ENCODE measurements at regions not wholly inside any gene's neighbourhood (a gene's known extent, or its start where the extent isn't known, plus 50 kb on each side); places are given as distances from the start of the nearest gene placed in this dataset.
"Not testable (repeated sequence)": the region's sequence is repeated elsewhere in the genome, so short reads cannot be mapped to it uniquely, and the experiment has no call there.

GRCh38 chr12:34097213-34097612 lies 74.9 kb downstream of the ALG10 start:
- DNase-seq (ENCODE audit: low spot score) (no peak), FAIRE-seq (no peak)

- no peak for DNase-seq (ENCODE audit: low spot score)
- no peak for FAIRE-seq
Measured at GRCh38 chr12:34105392-34105933, 83.2 kb downstream of the ALG10 start.

DNA sequence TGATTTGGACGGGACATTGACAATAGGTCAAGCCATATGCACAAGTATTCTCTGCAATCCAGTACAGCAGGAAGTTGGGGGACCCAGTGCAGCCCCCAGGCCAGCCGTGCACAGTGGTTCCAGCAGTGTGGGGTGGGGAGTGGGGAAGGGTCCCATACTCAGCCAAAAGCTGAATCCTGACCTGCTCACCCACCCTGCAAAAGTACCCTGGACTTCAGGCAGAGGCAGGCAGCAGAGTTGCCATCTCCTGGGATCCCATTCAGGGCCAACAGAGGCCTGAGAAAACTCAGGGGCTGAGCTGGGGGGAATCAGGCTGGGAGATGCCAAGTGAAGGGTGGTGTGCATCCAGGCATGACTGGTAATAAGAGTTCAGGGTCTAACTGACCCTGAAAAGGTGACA lies 83.9 kb downstream of the ALG10 start:
- FAIRE-seq, result no peak

GRCh38 chr12:34107016-34107415 lies 84.7 kb downstream of the ALG10 start:
- DNase-seq (ENCODE audit: low spot score), result no peak
- FAIRE-seq, result no peak

More for the DNA sequence above, 83.9 kb downstream of the ALG10 start:
- DNase-seq (ENCODE audit: low spot score), result no peak

GRCh38 chr12:34107781-34108404 lies 85.6 kb downstream of the ALG10 start:
- DNase-seq (ENCODE audit: low spot score) (no peak), FAIRE-seq (no peak)

DNA sequence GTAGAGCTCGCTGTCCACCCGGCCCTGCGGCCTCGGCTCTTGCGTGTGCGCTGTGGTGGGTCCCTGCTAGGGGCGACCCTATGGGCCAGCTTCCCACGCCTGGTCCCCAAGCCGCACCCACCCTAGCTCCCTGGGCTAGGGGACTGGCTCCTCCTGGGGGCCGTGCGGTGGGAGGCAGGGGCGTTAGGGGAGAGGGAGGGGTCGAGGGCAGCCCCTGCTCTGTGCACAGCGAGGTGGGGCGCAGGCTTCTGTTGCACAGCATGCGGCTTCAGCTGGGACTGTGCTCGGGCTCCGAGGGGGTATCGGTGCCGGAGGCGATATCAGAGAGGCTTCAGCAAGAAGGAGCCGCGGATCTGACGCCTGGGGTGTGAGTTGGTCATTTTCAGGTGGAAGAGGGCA lies 86.1 kb downstream of the ALG10 start:
- DNase-seq (ENCODE audit: low spot score), result no peak
- no peak for FAIRE-seq

GRCh38 chr12:34108967-34109366 lies 86.7 kb downstream of the ALG10 start:
- FAIRE-seq (no peak), DNase-seq (ENCODE audit: low spot score) (no peak)

GRCh38 chr12:34109390-34109789 lies 87.1 kb downstream of the ALG10 start:
- DNase-seq (ENCODE audit: low spot score) (no peak), FAIRE-seq (no peak)

DNA sequence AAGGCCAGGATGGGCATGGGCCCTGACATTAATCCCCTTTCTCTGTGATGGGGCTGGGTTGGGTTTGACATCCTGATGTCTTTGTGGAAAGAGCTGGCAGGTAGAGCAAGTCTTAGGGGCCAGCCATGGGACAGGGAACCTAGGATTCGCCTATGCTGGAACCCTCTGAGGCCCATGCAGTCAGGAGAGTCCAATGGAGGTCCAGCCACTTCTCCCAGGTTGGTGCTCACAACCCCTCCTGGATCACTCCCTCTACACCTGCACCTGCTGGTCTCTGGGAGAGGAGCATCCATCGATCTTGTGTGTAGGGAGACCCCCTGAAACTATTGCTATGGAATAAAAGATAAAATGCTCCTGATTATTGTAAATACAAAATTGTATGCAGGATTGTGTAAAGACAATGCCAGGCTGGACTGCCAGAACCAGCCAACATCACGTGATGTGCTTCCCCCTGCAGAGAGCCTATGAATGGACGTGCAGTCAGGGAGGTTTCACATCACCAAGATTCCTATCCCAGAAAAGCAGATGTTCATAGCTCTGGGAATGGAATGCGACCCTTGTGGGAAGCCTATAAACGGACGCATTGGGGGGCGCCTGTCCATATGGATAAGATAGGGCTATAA lies 87.7 kb downstream of the ALG10 start:
- FAIRE-seq; DNase-seq (ENCODE audit: low spot score): not testable (repeated sequence)

- no peak for FAIRE-seq
Measured at GRCh38 chr12:34119366-34119765, 97.1 kb downstream of the ALG10 start.

GRCh38 chr12:34121360-34121759 lies 99.1 kb downstream of the ALG10 start:
- no peak for DNase-seq (ENCODE audit: low spot score)

More at GRCh38 chr12:34119366-34119765, 97.1 kb downstream of the ALG10 start:
- DNase-seq (ENCODE audit: low spot score), result no peak

DNA sequence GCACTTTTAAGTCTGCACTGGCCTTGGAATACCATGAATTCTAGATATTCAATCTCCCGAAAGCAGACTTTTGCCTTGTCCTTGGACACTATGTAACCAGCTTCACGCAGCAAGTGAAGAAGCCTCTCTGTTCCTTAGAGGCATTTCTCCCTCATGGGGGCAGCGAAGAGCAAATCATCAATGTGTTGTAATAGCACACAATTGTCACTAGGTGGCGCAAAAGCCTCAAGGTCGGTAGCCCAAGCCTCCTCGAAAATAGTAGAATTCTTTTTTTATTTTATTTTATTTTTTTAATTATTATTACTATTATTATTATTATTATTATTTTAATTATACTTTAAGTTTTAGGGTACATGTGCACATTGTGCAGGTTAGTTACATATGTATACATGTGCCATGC lies 100.8 kb downstream of the ALG10 start:
- FAIRE-seq, result peak; percentile 80
- peak; percentile 21 for DNase-seq (ENCODE audit: low spot score)

More at GRCh38 chr12:34121360-34121759, 99.1 kb downstream of the ALG10 start:
- FAIRE-seq, result no peak

DNA sequence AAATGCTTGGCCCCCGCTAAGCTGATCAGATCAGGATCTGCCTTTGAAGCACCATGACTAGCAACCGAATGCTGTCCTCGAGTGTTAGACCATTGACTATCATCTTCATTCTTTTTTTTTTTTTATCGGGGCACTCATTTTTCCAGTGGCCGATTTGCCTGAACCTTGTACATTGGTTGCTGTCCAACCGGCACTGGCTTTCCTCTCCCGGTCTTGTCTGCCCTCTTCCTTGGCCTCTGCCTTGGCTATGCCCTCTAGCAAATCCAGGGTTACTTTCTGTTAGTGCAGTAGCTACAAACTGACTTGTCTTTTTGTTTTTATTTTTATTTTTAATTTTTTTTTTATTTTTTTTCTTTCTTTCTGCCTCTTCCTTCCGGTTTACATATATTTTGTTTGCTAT lies 102.3 kb downstream of the ALG10 start:
- DNase-seq (ENCODE audit: low spot score) (no peak), FAIRE-seq (no peak)

DNA sequence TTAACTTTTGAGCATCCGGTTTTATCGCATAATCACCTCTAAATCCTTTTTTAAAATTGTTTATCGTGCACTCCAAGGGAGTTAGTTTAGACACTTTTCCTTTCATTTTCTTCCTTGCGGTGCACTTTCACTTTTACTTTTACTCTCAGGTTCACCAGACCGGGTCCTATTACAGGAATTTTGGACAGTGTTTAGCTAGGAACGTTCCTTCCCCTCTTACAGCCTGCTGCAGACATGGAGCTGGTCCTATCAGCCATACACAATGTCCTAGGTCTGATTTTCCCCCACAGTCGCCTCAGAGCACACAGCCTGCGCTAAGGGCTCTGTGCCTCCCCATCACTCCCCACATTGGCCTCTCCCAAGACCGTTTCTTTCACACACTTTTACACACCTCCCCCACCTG lies 103.9 kb downstream of the ALG10 start:
- FAIRE-seq (no peak), DNase-seq (ENCODE audit: low spot score) (no peak)

- no peak for FAIRE-seq
- DNase-seq (ENCODE audit: low spot score), result no peak
Measured at GRCh38 chr12:34126805-34127204, 104.5 kb downstream of the ALG10 start.

GRCh38 chr12:34127379-34127778 lies 105.1 kb downstream of the ALG10 start:
- FAIRE-seq; DNase-seq (ENCODE audit: low spot score): not testable (repeated sequence)

GRCh38 chr12:34142430-34142829 lies 120.1 kb downstream of the ALG10 start:
- FAIRE-seq, result no peak

DNA sequence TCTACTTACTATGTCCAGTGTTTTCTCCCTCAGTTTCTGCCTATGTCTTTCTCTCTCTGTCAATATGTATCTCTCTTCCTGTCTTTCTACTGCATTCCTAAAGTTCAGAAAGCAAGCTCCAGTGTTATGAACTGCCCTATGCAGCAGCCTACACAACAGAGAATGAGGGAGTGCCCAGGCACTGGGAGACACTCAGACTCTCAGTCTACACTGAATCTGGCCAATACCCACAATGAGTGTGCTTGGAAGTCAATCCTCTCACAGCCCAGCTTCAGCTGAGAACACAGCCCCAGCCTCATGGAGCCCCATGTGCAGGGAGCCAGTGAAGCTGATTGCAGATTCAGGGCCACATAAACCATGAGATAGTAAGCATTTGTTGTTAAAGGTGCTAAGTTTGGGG lies 128.7 kb downstream of the ALG10 start:
- no peak for DNase-seq (ENCODE audit: low spot score)
- no peak for FAIRE-seq

More at GRCh38 chr12:34142430-34142829, 120.1 kb downstream of the ALG10 start:
- no peak for DNase-seq (ENCODE audit: low spot score)

DNA sequence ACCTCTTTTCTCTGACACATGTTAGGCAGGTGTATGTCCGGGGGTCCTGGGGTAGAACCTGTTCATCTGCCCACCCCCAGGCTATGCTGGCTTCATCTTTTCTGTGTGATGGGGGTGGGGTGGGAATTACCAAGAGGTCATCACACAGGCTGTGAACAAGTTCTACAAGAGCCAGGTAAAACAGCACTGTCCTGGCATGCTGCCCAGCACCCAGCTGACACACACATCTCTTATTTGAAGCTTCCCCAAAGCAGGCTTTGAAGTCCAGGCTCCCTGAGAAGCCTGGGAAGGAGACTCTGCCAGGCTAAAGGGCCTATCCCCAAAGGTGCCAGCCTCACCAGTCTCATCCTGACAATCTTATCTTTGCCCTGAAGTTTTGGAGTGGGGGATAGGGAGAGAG lies 141.1 kb downstream of the ALG10 start:
- FAIRE-seq (no peak), DNase-seq (ENCODE audit: low spot score) (no peak)

GRCh38 chr12:34166427-34167060 lies 144.2 kb downstream of the ALG10 start:
- DNase-seq (ENCODE audit: low spot score), result no peak

DNA sequence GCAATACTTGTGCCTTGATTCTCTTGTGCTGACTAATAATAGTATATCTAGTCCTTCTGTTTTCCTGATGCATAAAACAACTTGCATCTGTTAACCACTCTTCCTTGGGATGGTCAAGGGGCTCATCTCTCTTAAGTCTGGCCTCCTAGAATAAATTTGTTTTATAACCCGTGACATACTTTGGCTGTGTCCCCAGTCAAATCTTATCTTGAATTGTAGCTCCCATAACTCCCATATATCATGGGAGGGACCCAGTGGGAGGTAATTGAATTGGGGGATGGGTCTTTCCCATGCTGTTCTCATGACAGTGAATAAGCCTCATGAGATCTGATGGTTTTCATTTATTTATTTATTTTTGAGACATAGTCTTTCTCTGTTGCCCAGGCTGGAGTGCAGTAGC lies 146.2 kb downstream of the ALG10 start:
- not testable (repeated sequence) for FAIRE-seq; DNase-seq (ENCODE audit: low spot score)

More at GRCh38 chr12:34166427-34167060, 144.2 kb downstream of the ALG10 start:
- no peak for FAIRE-seq

DNA sequence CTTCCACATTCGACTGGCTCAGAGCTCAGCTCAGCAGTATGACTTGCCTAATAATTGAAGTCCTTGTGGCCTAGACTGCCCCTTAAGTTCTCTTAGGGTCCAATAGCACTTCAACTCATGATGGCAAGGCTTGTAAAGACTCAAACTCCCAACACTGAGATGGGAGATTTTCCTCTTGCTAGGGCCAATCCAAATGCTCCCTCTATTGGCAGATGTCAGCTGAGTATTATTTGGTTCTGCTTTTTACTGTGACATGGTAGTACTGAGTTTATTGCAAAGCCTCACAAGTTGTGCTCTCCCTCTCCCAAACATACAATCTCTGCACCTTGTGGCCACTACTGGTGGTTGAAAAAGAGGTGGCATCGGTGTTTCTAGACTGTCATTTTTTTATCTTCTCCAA lies 164.2 kb downstream of the ALG10 start:
- no peak for FAIRE-seq

More for the DNA sequence above, 164.2 kb downstream of the ALG10 start:
- no peak for DNase-seq (ENCODE audit: low spot score)

Measured in RCC 7860 (cell line).